GM21529 (cell line): ENCODE measurements at regions not wholly inside any gene's neighbourhood (a gene's known extent, or its start where the extent isn't known, plus 50 kb on each side); places are given as distances from the start of the nearest gene placed in this dataset.

ENCODE experiments used
- ATAC-seq: cut with Tn5 transposase; IDR thresholded peaks from one replicate; pipeline ENCODE4 v1.9.1; 2021; ENCODE audit not compliant: unreplicated experiment

GRCh38 chr4:24637173-24637572 lies 52.8 kb upstream of the DHX15 start:
- ATAC-seq, result no peak

- ATAC-seq, result no peak
Observed at GRCh38 chr4:24638396-24638875, 54.1 kb upstream of the DHX15 start.

GRCh38 chr4:24639714-24640113 lies 55.4 kb upstream of the DHX15 start:
- ATAC-seq, result no peak

GRCh38 chr4:24640366-24640765 lies 56.0 kb upstream of the DHX15 start:
- no peak for ATAC-seq

- ATAC-seq, result peak; percentile 58
Observed at GRCh38 chr4:24642981-24643547, 58.7 kb upstream of the DHX15 start.

- no peak for ATAC-seq
Observed at GRCh38 chr4:24643774-24644520, 59.6 kb upstream of the DHX15 start.

- ATAC-seq, result no peak
Observed at GRCh38 chr4:24644983-24645764, 60.8 kb upstream of the DHX15 start.

- no peak for ATAC-seq
Observed at GRCh38 chr4:24645765-24646550, 61.6 kb upstream of the DHX15 start.

- ATAC-seq, result no peak
Observed at GRCh38 chr4:24646798-24647460, 62.6 kb upstream of the DHX15 start.

GRCh38 chr4:24650849-24651640 lies 66.7 kb upstream of the DHX15 start:
- ATAC-seq, result no peak

GRCh38 chr4:24655326-24655725 lies 71.0 kb upstream of the DHX15 start:
- ATAC-seq, result no peak

GRCh38 chr4:24655971-24656370 lies 71.6 kb upstream of the DHX15 start:
- no peak for ATAC-seq

GRCh38 chr4:24656906-24657305 lies 72.6 kb upstream of the DHX15 start:
- no peak for ATAC-seq

- ATAC-seq, result peak; percentile 98
Observed at GRCh38 chr4:24657768-24658617, 73.6 kb upstream of the DHX15 start.

- ATAC-seq, result no peak
Observed at GRCh38 chr4:24659241-24659961, 75.0 kb upstream of the DHX15 start.

GRCh38 chr4:24662056-24662455 lies 77.7 kb upstream of the DHX15 start:
- ATAC-seq, result no peak

- no peak for ATAC-seq
Observed at GRCh38 chr4:24662542-24662941, 78.2 kb upstream of the DHX15 start.

- no peak for ATAC-seq
Observed at GRCh38 chr4:24664956-24665355, 80.6 kb upstream of the DHX15 start.
